Heart right ventricle (tissue), 16 donors: ENCODE measurements at regions not wholly inside any gene's neighbourhood (a gene's known extent, or its start where the extent isn't known, plus 50 kb on each side); places are given as distances from the start of the nearest gene placed in this dataset.

ENCODE experiments used
- ATAC-seq, 8 donors: fragments of 200-7000 bp; cut with Tn5 transposase; one replicate each; pipeline ENCODE4 v1.9.1; 2020; ENCODE audit warnings: mild to moderate bottlenecking in 8 of 8, moderate library complexity in 8 of 8, moderate number of reproducible peaks in 1 of 8
- DNase-seq, 2 donors: peaks; one replicate each; pipeline ENCODE4 v3.0.0-alpha.2; 2020
- H3K27ac ChIP-seq, 10 donors: fragments of 200-600 bp; sonication (generic) in 2 of 10; one replicate each; pipeline versions ENCODE4 v1.5.0 to v1.8.0; 2020 to 2022; ENCODE audit warnings: mild to moderate bottlenecking in 3 of 10
- H3K27me3 ChIP-seq, 7 donors: fragments of 200-600 bp; one replicate each; pipeline ENCODE4 v1.8.0; 2021 to 2022; ENCODE audit warnings: mild to moderate bottlenecking in 2 of 7
- H3K36me3 ChIP-seq, 9 donors: fragments of 200-600 bp; sonication (generic) in 1 of 9; one replicate each; pipeline versions ENCODE4 v1.5.0 to v1.8.0; 2020 to 2022; ENCODE audit warnings: mild to moderate bottlenecking in 2 of 9
- H3K4me1 ChIP-seq, 9 donors: fragments of 200-600 bp; sonication (generic) in 1 of 9; one replicate each; pipeline versions ENCODE4 v1.5.0 to v1.8.0; 2020 to 2022; ENCODE audit warnings: mild to moderate bottlenecking in 4 of 9
- H3K4me3 ChIP-seq, 10 donors: fragments of 200-600 bp; sonication (generic) in 2 of 10; one replicate each; pipeline versions ENCODE4 v1.5.0 to v1.8.0; 2020 to 2022; ENCODE audit warnings: mild to moderate bottlenecking in 7 of 10, moderate library complexity in 2 of 10
- H3K9me3 ChIP-seq, 11 donors: fragments of 200-600 bp in 10 of 11; sonication (generic) in 2 of 11; one replicate each; pipeline versions ENCODE4 v1.5.0 to v1.8.0; 2013 to 2022; ENCODE audit warnings: mild to moderate bottlenecking in 2 of 11, control low read depth in 1 of 11, moderate library complexity in 1 of 11
- CTCF ChIP-seq, 9 donors: fragments of 200-600 bp; sonication (generic) in 2 of 9; IDR thresholded peaks; one replicate each; pipeline versions ENCODE4 v1.5.0 to v1.8.0; 2021 to 2022; ENCODE audit warnings: antibody characterized with exemption in 9 of 9, mild to moderate bottlenecking in 5 of 9, moderate library complexity in 1 of 9
- WGBS, 2 donors: extraction: QIAGEN DNeasy Blood & Tissue Kit; methylation state at CpG; one replicate each; pipeline ENCODE4 v1.1.7; 2013; ENCODE audit warnings: inconsistent platforms in 1 of 2; 5-methylcytosine and 5-hydroxymethylcytosine counted together
- intact Hi-C, 10 donors: fragments of 100-400 bp; cut with DNase I; formaldehyde crosslinking; loops; one replicate each; pipeline versions ENCODE4 v1.11.1 to v1.14.2; 2022
- donor health status: Arrhythmogenic right ventricular cardiomyopathy.
- donor health status: ischemic (EF 13 %, LVEDD 7.1; RV severe dilation, severe dysfunction).
- donor health status: healthy with polysubstance abuse.
- donor health status: DM: no; HTN: yes; CAD: no.
- donor health status: DM: no; HTN: no; CAD: no.
- donor health status: ischemic (EF 25% LVEDD 6.9; RV normal size, moderate dysfunction).
- donor health status: ischemic (EF 25% LVEDD 5.7; RV mildly dilated, moderate dysfunction).
- donor health status: healthy.
- donor health status: DM: yes; HTN: yes; CAD: no.
- donor health status: Ischemic cardiomyopathy.
- donor health status: ischemic (EF 35%, LVEDD 5.7; RV mildly dilated, moderate dysfunction).
- donor health status: nonischemic (EF 11% LVEDD 7.7; RV severe dilation, severe dysfunction).
- donor health status: DM: yes; HTN: yes; CAD: no.
- donor health status: PGD.
- donor health status: ischemic (EF 29% LVEDD 5.4; RV normal size, mild dysfunction).
- donor health status: nonischemic (EF 23%, LVEDD 6.1; RV moderate dilation, normal function).

GRCh38 chr12:126019385-126019784, 954.1 kb downstream of the AACS start:
- Histone ChIP-seq H3K27ac (no peak overlapping the region), H3K36me3 (no peaks in the 10 kb centered on the region), H3K9me3 (peaks cover 0 to 59% (median 9%) of the 10 kb centered on the region in 11 donors), H3K4me3 (no peak overlapping the region), H3K27me3 (no peaks in the 10 kb centered on the region), H3K4me1 (no peaks in the 10 kb centered on the region)
- TF ChIP-seq CTCF (IDR thresholded peaks at IDR 0.05): no peak
- no peak for DNase-seq
- WGBS, 2 donors: 75 to 76% methylated on average over 6 of the region's 6 CpGs
- intact Hi-C loops: no loop called here
- ATAC-seq: no peak

DNA sequence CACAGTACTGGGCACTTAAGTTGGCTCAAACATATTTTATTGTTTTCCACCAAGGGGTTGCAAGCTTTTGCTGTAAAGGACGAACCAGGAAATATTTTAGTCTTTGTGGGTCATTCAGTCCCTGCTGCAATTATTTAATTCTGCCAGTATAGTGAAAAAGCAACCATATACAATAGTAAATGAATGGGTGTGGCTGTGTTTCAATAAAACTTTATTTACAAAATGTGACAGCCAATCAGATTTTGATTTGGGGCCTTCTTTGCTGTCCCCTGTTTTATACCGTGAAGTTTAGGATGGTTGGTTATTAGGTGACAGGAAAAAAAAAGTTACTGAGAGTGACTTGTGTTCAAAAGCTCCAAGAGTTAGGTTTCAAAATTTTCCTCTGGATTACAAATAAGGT, 956.4 kb downstream of the AACS start:
- intact Hi-C loops: no loop called here
- Histone ChIP-seq H3K36me3 (no peaks in the 10 kb centered on the region), H3K27ac (no peak overlapping the region), H3K4me3 (no peak overlapping the region), H3K27me3 (no peaks in the 10 kb centered on the region), H3K9me3 (peaks cover 0 to 39% (median 9%) of the 10 kb centered on the region in 11 donors), H3K4me1 (no peaks in the 10 kb centered on the region)
- DNase-seq (no peak), ATAC-seq (no peak)
- TF ChIP-seq CTCF (IDR thresholded peaks at IDR 0.05): no peak
- 72 to 78% methylated on average over 2 of the region's 2 CpGs for WGBS, 2 donors

GRCh38 chr12:126027825-126028224, 962.6 kb downstream of the AACS start:
- no peaks in the 10 kb centered on the region for H3K36me3 ChIP-seq
- no peak overlapping the region for H3K27ac ChIP-seq
- intact Hi-C loops: no loop called here
- no peak overlapping the region for H3K4me3 ChIP-seq
- WGBS, 2 donors: 87 to 93% methylated on average over 2 of the region's 2 CpGs
- ATAC-seq (no peak), DNase-seq (no peak)
- no peaks in the 10 kb centered on the region for H3K9me3 ChIP-seq
- peaks cover 0 to 3% (median 0%) of the 10 kb centered on the region in 7 donors for H3K27me3 ChIP-seq
- no peaks in the 10 kb centered on the region for H3K4me1 ChIP-seq
- TF ChIP-seq CTCF (IDR thresholded peaks at IDR 0.05): no peak

GRCh38 chr12:126030573-126030972, 965.3 kb downstream of the AACS start:
- ATAC-seq: no peak
- no peaks in the 10 kb centered on the region for H3K4me1 ChIP-seq
- no peaks in the 10 kb centered on the region for H3K9me3 ChIP-seq
- WGBS, 2 donors: 72 to 74% methylated on average over 8 of the region's 8 CpGs
- DNase-seq: no peak
- no peaks in the 10 kb centered on the region for H3K36me3 ChIP-seq
- H3K27me3 ChIP-seq: peaks cover 0 to 3% (median 0%) of the 10 kb centered on the region in 7 donors
- intact Hi-C loops: no loop called here
- TF ChIP-seq CTCF (IDR thresholded peaks at IDR 0.05): no peak
- no peak overlapping the region for H3K4me3 ChIP-seq
- H3K27ac ChIP-seq: no peak overlapping the region
